ENCODE measurements at regions not wholly inside any gene's neighbourhood (a gene's known extent, or its start where the extent isn't known, plus 50 kb on each side); places are given as distances from the start of the nearest gene placed in this dataset.

- TF ChIP-seq YY1 (IDR thresholded peaks at IDR 0.05; ENCODE audit: insufficient read depth, insufficient read length) (no peak), SUZ12 (IDR thresholded peaks at IDR 0.05; ENCODE audit: extremely low read depth, insufficient read depth, insufficient read length) (no peak)
These were observed 372.2 kb downstream of the NYAP2 start for GRCh38 chr2:225771701-225772100.
